Spleen (tissue), 11 donors: ENCODE measurements at regions not wholly inside any gene's neighbourhood (a gene's known extent, or its start where the extent isn't known, plus 50 kb on each side); places are given as distances from the start of the nearest gene placed in this dataset.

Experiments
- DNase-seq: peaks from one replicate; pipeline ENCODE4 v3.0.0-alpha.2; 2020
- H3K27ac ChIP-seq, 8 donors: fragments of 200-600 bp; sonication (generic) in 7 of 8; 1 replicate in 4 of 8; 2 replicates in 4 of 8; pipeline versions ENCODE4 v1.5.0 to v1.8.0; 2016 to 2021; ENCODE audit warnings: inconsistent platforms in 4 of 8, mild to moderate bottlenecking in 4 of 8, moderate library complexity in 1 of 8
- H3K27me3 ChIP-seq, 7 donors: fragments of 200-600 bp; sonication (generic) in 6 of 7; replicated peaks in 1 of 7; 1 replicate in 4 of 7; 2 replicates in 3 of 7; pipeline versions ENCODE4 v1.5.0 to v1.8.0; 2016 to 2021; ENCODE audit warnings: inconsistent platforms in 3 of 7, mild to moderate bottlenecking in 1 of 7
- H3K36me3 ChIP-seq, 6 donors: fragments of 200-600 bp; sonication (generic) in 5 of 6; 1 replicate in 4 of 6; 2 replicates in 2 of 6; pipeline versions ENCODE4 v1.5.0 to v1.8.0; 2016 to 2021; ENCODE audit warnings: inconsistent platforms in 2 of 6
- H3K4me1 ChIP-seq, 6 donors: fragments of 200-600 bp; sonication (generic) in 5 of 6; 1 replicate in 3 of 6; 2 replicates in 3 of 6; pipeline versions ENCODE4 v1.5.0 to v1.8.0; 2016 to 2021; ENCODE audit warnings: inconsistent platforms in 3 of 6
- H3K4me3 ChIP-seq, 8 donors: fragments of 200-600 bp; sonication (generic) in 7 of 8; 1 replicate in 4 of 8; 2 replicates in 4 of 8; pipeline versions ENCODE4 v1.5.0 to v1.8.0; 2016 to 2021; ENCODE audit warnings: inconsistent platforms in 4 of 8, mild to moderate bottlenecking in 4 of 8, moderate library complexity in 2 of 8
- H3K9me3 ChIP-seq, 8 donors: fragments of 200-600 bp; sonication (generic) in 7 of 8; 1 replicate in 4 of 8; 2 replicates in 4 of 8; pipeline versions ENCODE4 v1.5.0 to v1.8.0; 2016 to 2021; ENCODE audit warnings: inconsistent platforms in 4 of 8
- CTCF ChIP-seq, 11 experiments: fragments of 200-600 bp in 7 of 11; fragments of 450-650 bp in 4 of 11; sonication (generic) in 4 of 11; IDR thresholded peaks in 8 of 11; conservative IDR thresholded peaks in 3 of 11; 1 replicate in 7 of 11; 2 replicates in 4 of 11; pipeline versions ENCODE4 v1.4.0 to v1.8.0; 2016 to 2021; ENCODE audit warnings: antibody characterized with exemption in 11 of 11, inconsistent platforms in 4 of 11, mild to moderate bottlenecking in 1 of 11
- POLR2A ChIP-seq, 3 donors: fragments of 450-650 bp; IDR thresholded peaks; one replicate each; pipeline ENCODE4 v1.5.1; 2017; ENCODE audit warnings: antibody characterized with exemption in 3 of 3, mild to moderate bottlenecking in 1 of 3
- POLR2AphosphoS5 ChIP-seq, 3 donors: sonication (generic); formaldehyde crosslinking; IDR thresholded peaks; one replicate each; pipeline ENCODE4 v1.5.1; 2017; ENCODE audit warnings: antibody characterized with exemption in 3 of 3
- WGBS, 5 donors: extraction: QIAGEN DNeasy Blood & Tissue Kit in 3 of 5; methylation state at CpG; one replicate each; pipeline versions ENCODE4 v1.1.5 to v1.1.7; 2013 to 2018; 5-methylcytosine and 5-hydroxymethylcytosine counted together
- intact Hi-C: fragments of 100-400 bp; cut with DNase I; formaldehyde crosslinking; loops from one replicate; pipeline ENCODE4 v1.15.0; 2023; ENCODE audit warnings: low total_unique reads
- donor health status: healthy with polysubstance abuse.
- donor health status: DM: no; HTN: no; CAD: no; lungs with moderate emphysema.
- donor health status: DM: no; HTN: no; CAD: no.
- donor health status: Bipolar disorder and iron deficiency.
- donor health status: healthy.
- donor health status: DM: no; HTN: no; CAD: no.
- donor health status: DM: yes; HTN: yes; CAD: no.

GRCh38 chr5:61280205-61280604 lies 51.9 kb upstream of the ZSWIM6 start:
- Histone ChIP-seq H3K9me3 (no peaks in the 10 kb centered on the region), H3K4me1 (peaks cover 5 to 44% (median 22%) of the 10 kb centered on the region in 6 donors), H3K27ac (no peak overlapping the region), H3K27me3 (no peaks in the 10 kb centered on the region), H3K4me3 (no peak overlapping the region), H3K36me3 (no peaks in the 10 kb centered on the region)
- no peak for TF ChIP-seq POLR2AphosphoS5 (IDR thresholded peaks at IDR 0.05)
- no peak for TF ChIP-seq CTCF (IDR thresholded peaks at IDR 0.05 in 8 of 11, conservative IDR thresholded peaks at IDR 0.05 in 3 of 11)
- no peak for DNase-seq
- intact Hi-C loops, result no loop called here

- Histone ChIP-seq H3K4me1 (peaks cover 5 to 37% (median 15%) of the 10 kb centered on the region in 6 donors), H3K27me3 (no peaks in the 10 kb centered on the region), H3K27ac (no peak overlapping the region), H3K9me3 (no peaks in the 10 kb centered on the region), H3K4me3 (no peak overlapping the region), H3K36me3 (no peaks in the 10 kb centered on the region)
- TF ChIP-seq POLR2AphosphoS5 (IDR thresholded peaks at IDR 0.05) (no peak), CTCF (IDR thresholded peaks at IDR 0.05 in 8 of 11, conservative IDR thresholded peaks at IDR 0.05 in 3 of 11) (no peak), POLR2A (IDR thresholded peaks at IDR 0.05) (no peak)
- intact Hi-C loops, result no loop called here
- DNase-seq, result no peak
- 56 to 69% (median 64%) methylated on average over 2 of the region's 2 CpGs for WGBS, 5 donors
These were observed 51.2 kb upstream of the ZSWIM6 start for GRCh38 chr5:61280761-61281427.

GRCh38 chr5:61281686-61282085 lies 50.4 kb upstream of the ZSWIM6 start:
- DNase-seq, result no peak
- no peak overlapping the region for H3K27ac ChIP-seq
- no peaks in the 10 kb centered on the region for H3K36me3 ChIP-seq
- TF ChIP-seq POLR2A (IDR thresholded peaks at IDR 0.05) (no peak), POLR2AphosphoS5 (IDR thresholded peaks at IDR 0.05) (no peak), CTCF (IDR thresholded peaks at IDR 0.05 in 8 of 11, conservative IDR thresholded peaks at IDR 0.05 in 3 of 11) (no peak)
- 97 to 100% (median 100%) methylated on average over 1 of the region's 1 CpG for WGBS, 5 donors
- no peaks in the 10 kb centered on the region for H3K9me3 ChIP-seq
- peaks cover 5 to 29% (median 10%) of the 10 kb centered on the region in 6 donors for H3K4me1 ChIP-seq
- no peak overlapping the region for H3K4me3 ChIP-seq
- no peaks in the 10 kb centered on the region for H3K27me3 ChIP-seq
- intact Hi-C loops, result no loop called here
